ENCODE measurements at regions not wholly inside any gene's neighbourhood (a gene's known extent, or its start where the extent isn't known, plus 50 kb on each side); places are given as distances from the start of the nearest gene placed in this dataset.

- BruUV-seq (replicated peaks), result no TSS peak
- H3K4me1 ChIP-seq (ENCODE audit: control insufficient read depth, insufficient read depth, low read length), result no peaks in the 10 kb centered on the region
- ChIA-PET RAD21 (ENCODE audit: unreplicated experiment) (no interaction called here), CTCF (no interaction called here), SMC1A (ENCODE audit: uncharacterized antibody, unreplicated experiment) (no interaction called here), POLR2A (no interaction called here)
- in situ Hi-C loops (cut with MboI) (no loop called here), intact Hi-C loops (cut with micrococcal nuclease; ENCODE audit: unreplicated experiment) (no loop called here)
- H3K4me2 ChIP-seq (ENCODE audit: control insufficient read depth, insufficient read depth), result no peak overlapping the region
- no peak overlapping the region for H3K27ac ChIP-seq (ENCODE audit: control insufficient read depth, insufficient read depth)
- FAIRE-seq, result no peak
- H3K4me3 ChIP-seq, result no peak overlapping the region
- no peaks in the 10 kb centered on the region for H3K79me2 ChIP-seq (ENCODE audit: control insufficient read depth, insufficient read depth, low read length)
- TF ChIP-seq PKNOX1 (IDR thresholded peaks at IDR 0.05) (no peak), PML (IDR thresholded peaks at IDR 0.05; ENCODE audit: low read length) (no peak), EED (IDR thresholded peaks at IDR 0.05; ENCODE audit: low read depth) (no peak)
- no peaks in the 10 kb centered on the region for H3K36me3 ChIP-seq (ENCODE audit: control insufficient read depth in 2 of 2, insufficient read depth in 2 of 2, low read length in 1 of 2)
- no peak for DNase-seq (ENCODE audit: low read depth, low spot score)
- H3K9me3 ChIP-seq (replicated peaks; ENCODE audit: control insufficient read depth, insufficient read depth, low read length), result no peaks in the 10 kb centered on the region
- H4K20me1 ChIP-seq (ENCODE audit: control insufficient read depth, insufficient read depth), result no peaks in the 10 kb centered on the region
- no peak overlapping the region for H2AFZ ChIP-seq (ENCODE audit: control insufficient read depth, low read depth, low read length)
- ATAC-seq, result no peak
- 12% methylated on average over 2 of the region's 2 CpGs for WGBS (ENCODE audit: insufficient coverage, insufficient replicate concordance, low lambda C conversion rate, missing lambda C conversion rate)
- H3K27me3 ChIP-seq (replicated peaks in 1 of 2; ENCODE audit: control insufficient read depth in 2 of 2, insufficient read depth in 2 of 2, low read length in 1 of 2), result no peaks in the 10 kb centered on the region
- no peak overlapping the region for H3K9ac ChIP-seq (ENCODE audit: control insufficient read depth, insufficient read depth, low read length)
Measured at GRCh38 chr10:111784946-111785465, 398.6 kb downstream of the GPAM start.

GRCh38 chr10:111785921-111786320, 397.6 kb downstream of the GPAM start:
- H3K27me3 ChIP-seq (replicated peaks in 1 of 2; ENCODE audit: control insufficient read depth in 2 of 2, insufficient read depth in 2 of 2, low read length in 1 of 2), result no peaks in the 10 kb centered on the region
- BruUV-seq (replicated peaks), result no TSS peak
- H3K9ac ChIP-seq (ENCODE audit: control insufficient read depth, insufficient read depth, low read length), result no peak overlapping the region
- no peak overlapping the region for H3K4me3 ChIP-seq
- H3K4me1 ChIP-seq (ENCODE audit: control insufficient read depth, insufficient read depth, low read length), result no peaks in the 10 kb centered on the region
- DNase-seq (ENCODE audit: low read depth, low spot score) (no peak), ATAC-seq (no peak), FAIRE-seq (no peak)
- in situ Hi-C loops (cut with MboI), result no loop called here
- no peaks in the 10 kb centered on the region for H3K9me3 ChIP-seq (replicated peaks; ENCODE audit: control insufficient read depth, insufficient read depth, low read length)
- H4K20me1 ChIP-seq (ENCODE audit: control insufficient read depth, insufficient read depth), result no peaks in the 10 kb centered on the region
- no peaks in the 10 kb centered on the region for H3K36me3 ChIP-seq (ENCODE audit: control insufficient read depth in 2 of 2, insufficient read depth in 2 of 2, low read length in 1 of 2)
- ChIA-PET POLR2A (no interaction called here), SMC1A (ENCODE audit: uncharacterized antibody, unreplicated experiment) (no interaction called here), CTCF (no interaction called here), RAD21 (ENCODE audit: unreplicated experiment) (no interaction called here)
- intact Hi-C loops (cut with micrococcal nuclease; ENCODE audit: unreplicated experiment), result no loop called here
- WGBS (ENCODE audit: insufficient coverage, insufficient replicate concordance, low lambda C conversion rate, missing lambda C conversion rate), result 41% methylated on average over 1 of the region's 1 CpG
- no peak overlapping the region for H3K27ac ChIP-seq (ENCODE audit: control insufficient read depth, insufficient read depth)
- H3K4me2 ChIP-seq (ENCODE audit: control insufficient read depth, insufficient read depth), result no peak overlapping the region
- H2AFZ ChIP-seq (ENCODE audit: control insufficient read depth, low read depth, low read length), result no peak overlapping the region
- no peaks in the 10 kb centered on the region for H3K79me2 ChIP-seq (ENCODE audit: control insufficient read depth, insufficient read depth, low read length)
- TF ChIP-seq EZH2 (IDR thresholded peaks at IDR 0.05; ENCODE audit: borderline replicate concordance, control insufficient read depth, low read depth, low read length), result no peak
- TF ChIP-seq BACH1 (IDR thresholded peaks at IDR 0.05; ENCODE audit: borderline replicate concordance), result no peak
- TF ChIP-seq RAD51 (IDR thresholded peaks at IDR 0.05), result no peak
- no peak for TF ChIP-seq CHD2 (IDR thresholded peaks at IDR 0.05; ENCODE audit: borderline replicate concordance, low read depth, low read length)
- TF ChIP-seq BMI1 (IDR thresholded peaks at IDR 0.05; ENCODE audit: borderline replicate concordance), result no peak
- TF ChIP-seq RUNX3 (IDR thresholded peaks at IDR 0.05; ENCODE audit: low read length), result no peak
- no peak for TF ChIP-seq RAD21 (IDR thresholded peaks at IDR 0.05; ENCODE audit: insufficient read depth, low read depth, low read length)
- no peak for TF ChIP-seq SIX5 (IDR thresholded peaks at IDR 0.05; ENCODE audit: low read depth, low read length, severe bottlenecking)
- TF ChIP-seq PRDM15 (CRISPR knock-in tag; IDR thresholded peaks at IDR 0.05), result no peak
- TF ChIP-seq PAX5 (IDR thresholded peaks at IDR 0.05; ENCODE audit: borderline replicate concordance, low read depth, low read length), result no peak
- TF ChIP-seq ATF7 (IDR thresholded peaks at IDR 0.05; ENCODE audit: low read depth), result no peak
- no peak for TF ChIP-seq NBN (IDR thresholded peaks at IDR 0.05)
